Heart left ventricle (tissue), 16 donors: ENCODE measurements at regions not wholly inside any gene's neighbourhood (a gene's known extent, or its start where the extent isn't known, plus 50 kb on each side); places are given as distances from the start of the nearest gene placed in this dataset.

Source experiments
- ATAC-seq, 4 donors: fragments of 200-7000 bp; cut with Tn5 transposase; one replicate each; pipeline ENCODE4 v1.9.1; 2020 to 2022; ENCODE audit warnings: moderate library complexity in 4 of 4, mild to moderate bottlenecking in 3 of 4, moderate number of reproducible peaks in 1 of 4
- DNase-seq, 5 donors: peaks; one replicate each; pipeline ENCODE4 v3.0.0-alpha.2; 2020
- H3K27ac ChIP-seq, 12 donors: fragments of 200-600 bp; sonication (generic) in 4 of 12; one replicate each; pipeline versions ENCODE4 v1.5.0 to v1.8.0; 2016 to 2022; ENCODE audit warnings: mild to moderate bottlenecking in 2 of 12
- H3K27me3 ChIP-seq, 9 donors: fragments of 200-600 bp; sonication (generic) in 2 of 9; one replicate each; pipeline versions ENCODE4 v1.5.1 to v1.8.0; 2016 to 2022; ENCODE audit warnings: mild to moderate bottlenecking in 3 of 9
- H3K36me3 ChIP-seq, 9 donors: fragments of 200-600 bp; sonication (generic) in 2 of 9; one replicate each; pipeline versions ENCODE4 v1.5.0 to v1.8.0; 2018 to 2022; ENCODE audit warnings: mild to moderate bottlenecking in 2 of 9
- H3K4me1 ChIP-seq, 12 donors: fragments of 200-600 bp; sonication (generic) in 4 of 12; one replicate each; pipeline versions ENCODE4 v1.5.0 to v1.8.0; 2016 to 2022; ENCODE audit warnings: mild to moderate bottlenecking in 3 of 12
- H3K4me3 ChIP-seq, 12 donors: fragments of 200-600 bp; sonication (generic) in 4 of 12; one replicate each; pipeline versions ENCODE4 v1.5.0 to v1.8.0; 2017 to 2022; ENCODE audit warnings: mild to moderate bottlenecking in 9 of 12, moderate library complexity in 4 of 12
- H3K9me3 ChIP-seq, 12 donors: fragments of 200-600 bp; sonication (generic) in 4 of 12; one replicate each; pipeline versions ENCODE4 v1.5.0 to v1.8.0; 2016 to 2022; ENCODE audit warnings: mild to moderate bottlenecking in 1 of 12
- POLR2A ChIP-seq, 2 donors: fragments of 450-650 bp; IDR thresholded peaks; one replicate each; pipeline ENCODE4 v1.6.1; 2017; ENCODE audit warnings: antibody characterized with exemption in 2 of 2, mild to moderate bottlenecking in 2 of 2, moderate library complexity in 2 of 2
- WGBS, 4 donors: extraction: QIAGEN DNeasy Blood & Tissue Kit in 2 of 4; methylation state at CpG; one replicate each; pipeline versions ENCODE4 v1.1.5 to v1.1.7; 2013 to 2018; 5-methylcytosine and 5-hydroxymethylcytosine counted together
- intact Hi-C, 10 donors: fragments of 100-400 bp; cut with DNase I; formaldehyde crosslinking; loops; one replicate each; pipeline versions ENCODE4 v1.11.1 to v1.14.2; 2022
- TF ChIP-seq, protein P1 (sequence below), 12 donors: fragments of 200-600 bp; sonication (generic) in 4 of 12; IDR thresholded peaks; one replicate each; pipeline versions ENCODE4 v1.5.0 to v1.8.0; 2018 to 2022; ENCODE audit warnings: antibody characterized with exemption in 12 of 12, mild to moderate bottlenecking in 5 of 12
- donor health status: ischemic (EF 13 %, LVEDD 7.1; RV severe dilation, severe dysfunction).
- donor health status: healthy with polysubstance abuse.
- donor health status: DM: no; HTN: yes; CAD: no.
- donor health status: DM: no; HTN: no; CAD: no.
- donor health status: ischemic (EF 25% LVEDD 6.9; RV normal size, moderate dysfunction).
- donor health status: ischemic (EF 25% LVEDD 5.7; RV mildly dilated, moderate dysfunction).
- donor health status: healthy.
- donor health status: DM: yes; HTN: yes; CAD: no.
- donor health status: ischemic (EF 35%, LVEDD 5.7; RV mildly dilated, moderate dysfunction).
- donor health status: nonischemic (EF 11% LVEDD 7.7; RV severe dilation, severe dysfunction).
- donor health status: DM: yes; HTN: yes; CAD: no.
- donor health status: PGD.
- donor health status: ischemic (EF 29% LVEDD 5.4; RV normal size, mild dysfunction).
- donor health status: nonischemic (EF 23%, LVEDD 6.1; RV moderate dilation, normal function).

DNA sequence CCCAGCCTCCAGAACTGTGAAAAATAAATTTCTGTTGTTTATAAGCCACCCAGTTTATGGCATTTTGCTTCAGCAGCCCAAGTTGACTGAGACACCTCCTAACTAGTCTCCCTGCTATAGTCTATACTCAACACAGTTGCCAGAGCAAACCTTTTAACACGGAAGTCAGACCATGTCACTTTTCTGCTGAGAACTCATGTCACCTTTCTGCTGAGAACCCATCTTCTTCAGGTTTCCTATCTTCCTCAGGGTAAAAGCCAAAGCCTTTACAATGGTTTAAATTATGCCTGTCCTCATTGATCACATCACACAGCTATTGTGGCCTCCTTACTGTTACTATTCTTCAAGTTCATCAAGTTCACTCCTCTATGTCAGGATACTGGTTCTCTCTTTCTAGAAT is 74.3 kb upstream of the SOX6 start:
- intact Hi-C loops, result no loop called here
- Histone ChIP-seq H3K4me1 (peaks cover 0 to 4% (median 0%) of the 10 kb centered on the region in 12 donors), H3K27me3 (no peaks in the 10 kb centered on the region), H3K4me3 (no peak overlapping the region), H3K9me3 (peaks cover 0 to 47% (median 6%) of the 10 kb centered on the region in 12 donors), H3K36me3 (no peaks in the 10 kb centered on the region), H3K27ac (no peak overlapping the region)
- TF ChIP-seq POLR2A (IDR thresholded peaks at IDR 0.05), result no peak
- TF ChIP-seq, protein P1, sequence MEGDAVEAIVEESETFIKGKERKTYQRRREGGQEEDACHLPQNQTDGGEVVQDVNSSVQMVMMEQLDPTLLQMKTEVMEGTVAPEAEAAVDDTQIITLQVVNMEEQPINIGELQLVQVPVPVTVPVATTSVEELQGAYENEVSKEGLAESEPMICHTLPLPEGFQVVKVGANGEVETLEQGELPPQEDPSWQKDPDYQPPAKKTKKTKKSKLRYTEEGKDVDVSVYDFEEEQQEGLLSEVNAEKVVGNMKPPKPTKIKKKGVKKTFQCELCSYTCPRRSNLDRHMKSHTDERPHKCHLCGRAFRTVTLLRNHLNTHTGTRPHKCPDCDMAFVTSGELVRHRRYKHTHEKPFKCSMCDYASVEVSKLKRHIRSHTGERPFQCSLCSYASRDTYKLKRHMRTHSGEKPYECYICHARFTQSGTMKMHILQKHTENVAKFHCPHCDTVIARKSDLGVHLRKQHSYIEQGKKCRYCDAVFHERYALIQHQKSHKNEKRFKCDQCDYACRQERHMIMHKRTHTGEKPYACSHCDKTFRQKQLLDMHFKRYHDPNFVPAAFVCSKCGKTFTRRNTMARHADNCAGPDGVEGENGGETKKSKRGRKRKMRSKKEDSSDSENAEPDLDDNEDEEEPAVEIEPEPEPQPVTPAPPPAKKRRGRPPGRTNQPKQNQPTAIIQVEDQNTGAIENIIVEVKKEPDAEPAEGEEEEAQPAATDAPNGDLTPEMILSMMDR (IDR thresholded peaks at IDR 0.05), result no peak
- 96 to 100% (median 98%) methylated on average over 1 of the region's 1 CpG for WGBS, 4 donors
- DNase-seq (no peak), ATAC-seq (no peak)

DNA sequence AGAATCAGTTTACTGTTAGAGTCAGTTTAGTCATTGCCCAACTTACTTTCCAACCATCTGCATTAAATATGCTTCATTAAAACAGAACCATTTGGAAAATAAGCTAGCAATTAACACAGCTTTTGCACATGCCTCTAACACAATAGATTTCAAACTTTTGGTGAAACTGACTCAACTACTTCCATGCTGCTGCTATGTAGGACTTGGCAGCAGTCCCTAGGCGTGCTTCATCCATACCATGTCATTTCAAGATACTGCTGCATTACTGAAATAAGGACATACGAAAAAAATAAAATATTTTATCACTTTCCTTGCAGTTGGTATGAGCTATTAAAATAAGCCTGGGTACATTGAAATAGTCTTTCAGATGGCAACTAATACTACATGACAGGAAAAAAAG is 65.5 kb upstream of the SOX6 start:
- DNase-seq, result no peak

DNA sequence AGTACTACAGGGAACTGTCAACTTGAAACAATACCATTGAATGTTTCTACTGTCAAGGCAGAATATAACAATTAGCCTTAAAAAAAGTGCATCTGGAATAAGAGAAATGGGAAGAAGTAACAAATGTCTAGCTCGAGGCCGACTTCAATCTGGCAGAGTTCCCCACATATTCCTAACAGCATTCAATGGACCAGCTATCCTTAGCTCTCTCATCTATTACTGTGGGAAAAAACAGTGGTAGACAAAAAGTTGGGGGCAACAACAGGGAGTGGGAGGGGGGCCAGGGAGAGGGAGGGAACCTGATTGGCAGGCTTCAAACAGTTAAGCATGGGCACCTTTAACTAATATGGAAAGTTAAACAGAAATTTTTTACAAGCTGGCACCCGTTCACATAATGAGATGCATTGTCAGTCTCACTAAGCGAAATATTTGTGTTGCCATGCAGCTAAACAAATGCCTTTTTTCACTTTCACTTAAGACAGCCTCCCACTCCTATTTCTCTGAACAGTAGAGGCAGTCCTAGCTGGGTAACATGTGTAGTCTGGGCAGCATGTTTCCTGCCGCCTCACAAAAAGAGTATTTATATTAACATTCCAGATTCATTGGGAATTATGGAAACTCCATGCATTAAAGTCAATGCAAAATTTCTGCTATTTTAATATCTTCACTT is 62.2 kb upstream of the SOX6 start:
- Histone ChIP-seq H3K4me3 (no peak overlapping the region), H3K27me3 (no peaks in the 10 kb centered on the region), H3K36me3 (no peaks in the 10 kb centered on the region), H3K9me3 (no peaks in the 10 kb centered on the region), H3K27ac (no peak overlapping the region), H3K4me1 (peaks cover 0 to 13% (median 0%) of the 10 kb centered on the region in 12 donors)
- intact Hi-C loops, result no loop called here
- 74 to 88% (median 80%) methylated on average over 5 of the region's 5 CpGs for WGBS, 4 donors
- DNase-seq, result no peak
- TF ChIP-seq, protein P1 (IDR thresholded peaks at IDR 0.05), result no peak
- TF ChIP-seq POLR2A (IDR thresholded peaks at IDR 0.05), result no peak
- ATAC-seq, result no peak

More for the DNA sequence above, 65.5 kb upstream of the SOX6 start:
- no peaks in the 10 kb centered on the region for H3K36me3 ChIP-seq
- no peak for TF ChIP-seq POLR2A (IDR thresholded peaks at IDR 0.05)
- TF ChIP-seq, protein P1 (IDR thresholded peaks at IDR 0.05), result no peak
- no peak for ATAC-seq
- no peak overlapping the region for H3K27ac ChIP-seq
- H3K9me3 ChIP-seq, result peaks cover 0 to 12% (median 0%) of the 10 kb centered on the region in 12 donors
- no peaks in the 10 kb centered on the region for H3K27me3 ChIP-seq
- peaks cover 0 to 12% (median 0%) of the 10 kb centered on the region in 12 donors for H3K4me1 ChIP-seq
- intact Hi-C loops, result no loop called here
- 85 to 89% (median 87%) methylated on average over 2 of the region's 2 CpGs for WGBS, 4 donors
- H3K4me3 ChIP-seq, result no peak overlapping the region

DNA sequence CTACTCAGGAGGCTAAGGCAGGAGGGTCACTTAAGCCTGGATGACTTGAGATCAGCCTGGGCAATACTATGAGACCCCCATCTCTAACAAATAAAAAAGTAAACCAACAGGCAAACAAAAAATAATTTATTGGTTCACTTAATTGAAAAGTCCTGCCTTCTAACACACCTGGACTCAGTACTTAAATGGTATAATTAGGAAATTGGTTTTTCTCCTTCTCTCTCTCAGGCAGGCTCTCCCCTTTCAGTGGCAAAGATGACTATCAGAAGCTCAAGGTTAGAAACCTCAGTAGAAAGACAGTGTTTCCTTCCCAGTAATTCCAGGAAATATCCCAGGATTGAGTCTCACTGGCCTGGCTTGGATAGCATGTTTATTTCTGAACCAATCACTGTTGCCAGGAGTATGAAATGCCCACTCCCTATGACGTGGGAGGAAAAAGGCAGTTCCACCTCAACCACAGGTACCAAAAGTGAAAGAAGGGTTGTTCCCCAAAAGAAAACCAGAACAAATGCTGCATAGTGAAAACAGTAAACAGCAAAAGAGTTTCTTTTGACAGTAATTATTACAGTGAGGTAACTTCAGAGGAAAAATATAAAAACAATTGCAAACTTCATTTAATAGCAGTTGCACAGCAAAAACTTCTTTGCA is 56.3 kb upstream of the SOX6 start:
- H3K36me3 ChIP-seq, result no peaks in the 10 kb centered on the region
- H3K27me3 ChIP-seq, result no peaks in the 10 kb centered on the region
- DNase-seq (no peak), ATAC-seq (no peak)
- peaks cover 0 to 11% (median 1%) of the 10 kb centered on the region in 12 donors for H3K4me1 ChIP-seq
- no peak overlapping the region for H3K4me3 ChIP-seq
- intact Hi-C loops, result no loop called here
- 32 to 48% (median 39%) methylated on average over 1 of the region's 1 CpG for WGBS, 4 donors
- no peak overlapping the region for H3K27ac ChIP-seq
- TF ChIP-seq, protein P1 (IDR thresholded peaks at IDR 0.05), result no peak
- TF ChIP-seq POLR2A (IDR thresholded peaks at IDR 0.05), result no peak
- no peaks in the 10 kb centered on the region for H3K9me3 ChIP-seq
